NOMO-1 treated with DMSO at 0.1 percent for 48 hours (cell line): ENCODE measurements at regions not wholly inside any gene's neighbourhood (a gene's known extent, or its start where the extent isn't known, plus 50 kb on each side); places are given as distances from the start of the nearest gene placed in this dataset.

Experiments used
- DNase-seq: peaks from one replicate; lab custom pipeline; 2025; ENCODE audit not compliant: unreplicated experiment; lab: John Stamatoyannopoulos, UW

GRCh38 chr11:27287205-27287604 lies 75.8 kb downstream of the CCDC34 start:
- no peak for DNase-seq

GRCh38 chr11:27285761-27286160 lies 77.3 kb downstream of the CCDC34 start:
- DNase-seq = no peak

- no peak for DNase-seq
Observed at GRCh38 chr11:27282806-27283205, 80.2 kb downstream of the CCDC34 start.

- no peak for DNase-seq
Observed at GRCh38 chr11:27281740-27282590, 81.0 kb downstream of the CCDC34 start.

- DNase-seq = no peak
Observed at GRCh38 chr11:27281276-27281675, 81.7 kb downstream of the CCDC34 start.

- DNase-seq = no peak
Observed at GRCh38 chr11:27280140-27280539, 82.9 kb downstream of the CCDC34 start.

- DNase-seq = no peak
Observed at GRCh38 chr11:27279460-27279859, 83.6 kb downstream of the CCDC34 start.

- DNase-seq = no peak
Observed at GRCh38 chr11:27277843-27278242, 85.2 kb downstream of the CCDC34 start.

- DNase-seq = no peak
Observed at GRCh38 chr11:27276141-27276540, 86.9 kb downstream of the CCDC34 start.

- no peak for DNase-seq
Observed at GRCh38 chr11:27274854-27275395, 88.1 kb downstream of the CCDC34 start.

GRCh38 chr11:27266125-27266524 lies 96.9 kb downstream of the CCDC34 start:
- DNase-seq = no peak

- no peak for DNase-seq
Observed at GRCh38 chr11:27263986-27264385, 99.0 kb downstream of the CCDC34 start.

- no peak for DNase-seq
Observed at GRCh38 chr11:27263046-27263445, 100.0 kb downstream of the CCDC34 start.

- DNase-seq = no peak
Observed at GRCh38 chr11:27255447-27255828, 107.6 kb downstream of the CCDC34 start.

GRCh38 chr11:27254744-27255446 lies 108.1 kb downstream of the CCDC34 start:
- no peak for DNase-seq

- no peak for DNase-seq
Observed at GRCh38 chr11:27253224-27253623, 109.8 kb downstream of the CCDC34 start.

GRCh38 chr11:27250867-27251665 lies 111.9 kb downstream of the CCDC34 start:
- DNase-seq = no peak

- no peak for DNase-seq
Observed at GRCh38 chr11:27248576-27249509, 114.2 kb downstream of the CCDC34 start.

- DNase-seq = no peak
Observed at GRCh38 chr11:27247660-27248059, 115.4 kb downstream of the CCDC34 start.

GRCh38 chr11:27246925-27247324 lies 116.1 kb downstream of the CCDC34 start:
- no peak for DNase-seq
